IMR-90 (cell line): ENCODE measurements at regions not wholly inside any gene's neighbourhood (a gene's known extent, or its start where the extent isn't known, plus 50 kb on each side); places are given as distances from the start of the nearest gene placed in this dataset.

Source experiments
- CEBPB ChIP-seq: IDR thresholded peaks from 2 replicates; pipeline ENCODE4 v1.6.1; 2012; ENCODE audit warnings: low read depth, low read length, improper control_type of control experiment
- FOS ChIP-seq: fragments of 150-350 bp; IDR thresholded peaks from 2 replicates; pipeline ENCODE4 v1.6.1; 2016; ENCODE audit warnings: low read depth, low read length
- POLR2A ChIP-seq: IDR thresholded peaks from 2 replicates; pipeline ENCODE4 v1.6.1; 2012; ENCODE audit warnings: mild to moderate bottlenecking, low read depth, low read length
- RAD21 ChIP-seq: IDR thresholded peaks from 2 replicates; pipeline ENCODE4 v1.6.1; 2012; ENCODE audit warnings: low read length, improper control_type of control experiment
- TF ChIP-seq, protein P1 (sequence below): conservative IDR thresholded peaks from 2 replicates; pipeline ENCODE4 v1.5.1; 2012; ENCODE audit warnings: mild to moderate bottlenecking, low read depth, low read length, improper control_type of control experiment
- TF ChIP-seq, protein P2 (sequence below): fragments of 150-350 bp; IDR thresholded peaks from 2 replicates; pipeline ENCODE4 v1.6.1; 2017; ENCODE audit warnings: mild to moderate bottlenecking, antibody characterized with exemption, low read length, low read depth
- TF ChIP-seq, protein P3 (sequence below): fragments of 150-350 bp; IDR thresholded peaks from 2 replicates; pipeline ENCODE4 v1.6.1; 2016; ENCODE audit warnings: low read depth, mild to moderate bottlenecking, low read length, moderate library complexity, borderline replicate concordance

DNA sequence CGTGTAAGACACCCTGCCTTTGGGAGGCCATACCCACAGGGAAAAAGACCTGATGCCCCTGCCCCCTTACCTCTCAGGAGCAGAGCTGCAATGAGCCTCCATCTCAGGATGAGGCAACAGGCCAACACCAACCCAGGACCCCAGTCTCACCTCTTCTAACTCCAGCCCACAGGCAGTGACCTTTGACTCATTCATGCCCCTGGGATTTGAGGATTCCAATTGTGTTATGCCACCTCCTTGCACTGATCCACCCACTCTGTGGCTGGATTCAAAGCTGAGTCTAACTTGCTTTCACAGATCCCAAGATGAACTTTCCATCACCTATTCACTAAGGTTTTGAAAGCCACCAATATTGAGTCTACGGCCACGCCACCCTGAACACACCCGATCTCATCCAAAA lies 64.7 kb downstream of the MINAR1 start:
- TF ChIP-seq, protein P1, sequence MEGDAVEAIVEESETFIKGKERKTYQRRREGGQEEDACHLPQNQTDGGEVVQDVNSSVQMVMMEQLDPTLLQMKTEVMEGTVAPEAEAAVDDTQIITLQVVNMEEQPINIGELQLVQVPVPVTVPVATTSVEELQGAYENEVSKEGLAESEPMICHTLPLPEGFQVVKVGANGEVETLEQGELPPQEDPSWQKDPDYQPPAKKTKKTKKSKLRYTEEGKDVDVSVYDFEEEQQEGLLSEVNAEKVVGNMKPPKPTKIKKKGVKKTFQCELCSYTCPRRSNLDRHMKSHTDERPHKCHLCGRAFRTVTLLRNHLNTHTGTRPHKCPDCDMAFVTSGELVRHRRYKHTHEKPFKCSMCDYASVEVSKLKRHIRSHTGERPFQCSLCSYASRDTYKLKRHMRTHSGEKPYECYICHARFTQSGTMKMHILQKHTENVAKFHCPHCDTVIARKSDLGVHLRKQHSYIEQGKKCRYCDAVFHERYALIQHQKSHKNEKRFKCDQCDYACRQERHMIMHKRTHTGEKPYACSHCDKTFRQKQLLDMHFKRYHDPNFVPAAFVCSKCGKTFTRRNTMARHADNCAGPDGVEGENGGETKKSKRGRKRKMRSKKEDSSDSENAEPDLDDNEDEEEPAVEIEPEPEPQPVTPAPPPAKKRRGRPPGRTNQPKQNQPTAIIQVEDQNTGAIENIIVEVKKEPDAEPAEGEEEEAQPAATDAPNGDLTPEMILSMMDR, result no peak
- TF ChIP-seq FOS, result no peak
- TF ChIP-seq, protein P2, sequence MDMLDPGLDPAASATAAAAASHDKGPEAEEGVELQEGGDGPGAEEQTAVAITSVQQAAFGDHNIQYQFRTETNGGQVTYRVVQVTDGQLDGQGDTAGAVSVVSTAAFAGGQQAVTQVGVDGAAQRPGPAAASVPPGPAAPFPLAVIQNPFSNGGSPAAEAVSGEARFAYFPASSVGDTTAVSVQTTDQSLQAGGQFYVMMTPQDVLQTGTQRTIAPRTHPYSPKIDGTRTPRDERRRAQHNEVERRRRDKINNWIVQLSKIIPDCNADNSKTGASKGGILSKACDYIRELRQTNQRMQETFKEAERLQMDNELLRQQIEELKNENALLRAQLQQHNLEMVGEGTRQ, result no peak
- no peak for TF ChIP-seq RAD21
- TF ChIP-seq POLR2A, result no peak
- TF ChIP-seq, protein P3, sequence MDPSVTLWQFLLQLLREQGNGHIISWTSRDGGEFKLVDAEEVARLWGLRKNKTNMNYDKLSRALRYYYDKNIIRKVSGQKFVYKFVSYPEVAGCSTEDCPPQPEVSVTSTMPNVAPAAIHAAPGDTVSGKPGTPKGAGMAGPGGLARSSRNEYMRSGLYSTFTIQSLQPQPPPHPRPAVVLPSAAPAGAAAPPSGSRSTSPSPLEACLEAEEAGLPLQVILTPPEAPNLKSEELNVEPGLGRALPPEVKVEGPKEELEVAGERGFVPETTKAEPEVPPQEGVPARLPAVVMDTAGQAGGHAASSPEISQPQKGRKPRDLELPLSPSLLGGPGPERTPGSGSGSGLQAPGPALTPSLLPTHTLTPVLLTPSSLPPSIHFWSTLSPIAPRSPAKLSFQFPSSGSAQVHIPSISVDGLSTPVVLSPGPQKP, result no peak
- no peak for TF ChIP-seq CEBPB
